ENCODE measurements at regions not wholly inside any gene's neighbourhood (a gene's known extent, or its start where the extent isn't known, plus 50 kb on each side); places are given as distances from the start of the nearest gene placed in this dataset.

DNA sequence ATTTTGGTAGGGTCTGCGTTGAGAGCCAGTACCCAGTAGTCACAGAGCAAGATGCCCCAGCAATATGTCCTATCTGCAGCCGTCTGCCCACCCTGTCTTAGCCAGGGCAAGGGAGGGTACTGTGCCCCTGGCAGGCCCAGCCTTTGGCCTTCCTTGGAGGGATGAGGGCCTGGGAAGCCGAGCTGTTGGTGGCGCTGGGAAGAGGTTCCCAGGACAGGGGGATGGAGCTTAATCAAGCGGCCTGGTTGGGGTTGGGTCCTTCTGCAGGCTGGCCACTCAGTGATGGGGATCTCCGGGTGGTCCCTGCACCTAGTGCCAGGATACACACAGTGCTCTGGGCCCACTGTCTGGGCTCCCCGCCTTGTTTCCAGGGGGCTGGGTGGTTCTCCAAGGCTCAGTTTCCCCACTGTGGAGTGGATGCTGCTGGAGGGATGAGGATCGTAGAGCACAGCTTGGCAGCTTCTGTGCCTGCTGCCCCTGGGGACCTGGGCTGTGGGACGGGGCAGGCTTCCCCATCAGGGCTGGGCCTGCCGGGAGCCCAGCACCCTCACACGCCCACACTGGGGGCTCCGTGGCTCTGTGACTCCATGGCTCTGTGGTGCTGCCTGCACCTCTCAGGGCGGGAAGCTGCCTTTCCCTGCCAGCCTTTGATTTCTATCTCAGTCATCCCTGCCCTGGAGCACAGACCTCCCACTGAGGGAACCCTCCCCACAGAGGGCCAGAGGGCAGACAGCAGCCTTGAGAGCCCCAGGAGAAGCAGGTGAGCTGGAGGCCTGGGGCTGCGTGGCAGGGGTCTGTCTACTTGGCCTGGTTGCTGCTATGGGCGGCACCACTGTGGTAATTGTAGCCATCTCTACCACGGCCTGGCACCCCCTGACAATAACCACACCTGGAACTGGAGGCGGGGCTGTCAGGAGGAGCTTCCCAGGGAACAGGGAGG, 357.0 kb downstream of the TMEM121 start:
- TF ChIP-seq, protein P1, sequence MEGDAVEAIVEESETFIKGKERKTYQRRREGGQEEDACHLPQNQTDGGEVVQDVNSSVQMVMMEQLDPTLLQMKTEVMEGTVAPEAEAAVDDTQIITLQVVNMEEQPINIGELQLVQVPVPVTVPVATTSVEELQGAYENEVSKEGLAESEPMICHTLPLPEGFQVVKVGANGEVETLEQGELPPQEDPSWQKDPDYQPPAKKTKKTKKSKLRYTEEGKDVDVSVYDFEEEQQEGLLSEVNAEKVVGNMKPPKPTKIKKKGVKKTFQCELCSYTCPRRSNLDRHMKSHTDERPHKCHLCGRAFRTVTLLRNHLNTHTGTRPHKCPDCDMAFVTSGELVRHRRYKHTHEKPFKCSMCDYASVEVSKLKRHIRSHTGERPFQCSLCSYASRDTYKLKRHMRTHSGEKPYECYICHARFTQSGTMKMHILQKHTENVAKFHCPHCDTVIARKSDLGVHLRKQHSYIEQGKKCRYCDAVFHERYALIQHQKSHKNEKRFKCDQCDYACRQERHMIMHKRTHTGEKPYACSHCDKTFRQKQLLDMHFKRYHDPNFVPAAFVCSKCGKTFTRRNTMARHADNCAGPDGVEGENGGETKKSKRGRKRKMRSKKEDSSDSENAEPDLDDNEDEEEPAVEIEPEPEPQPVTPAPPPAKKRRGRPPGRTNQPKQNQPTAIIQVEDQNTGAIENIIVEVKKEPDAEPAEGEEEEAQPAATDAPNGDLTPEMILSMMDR (IDR thresholded peaks at IDR 0.05), result no peak
- TF ChIP-seq EP300 (IDR thresholded peaks at IDR 0.05) (no peak), RFX5 (IDR thresholded peaks at IDR 0.05) (no peak), MYC (IDR thresholded peaks at IDR 0.05; ENCODE audit: borderline replicate concordance, low read length) (no peak), POLR2A (IDR thresholded peaks at IDR 0.05; ENCODE audit: low read length) (no peak), SMC3 (IDR thresholded peaks at IDR 0.05) (no peak), FOSB (CRISPR knock-in tag; IDR thresholded peaks at IDR 0.05) (no peak), CBX8 (IDR thresholded peaks at IDR 0.05) (no peak), BHLHE40 (IDR thresholded peaks at IDR 0.05; ENCODE audit: low read depth, low read length) (no peak)
- TF ChIP-seq, protein P2, sequence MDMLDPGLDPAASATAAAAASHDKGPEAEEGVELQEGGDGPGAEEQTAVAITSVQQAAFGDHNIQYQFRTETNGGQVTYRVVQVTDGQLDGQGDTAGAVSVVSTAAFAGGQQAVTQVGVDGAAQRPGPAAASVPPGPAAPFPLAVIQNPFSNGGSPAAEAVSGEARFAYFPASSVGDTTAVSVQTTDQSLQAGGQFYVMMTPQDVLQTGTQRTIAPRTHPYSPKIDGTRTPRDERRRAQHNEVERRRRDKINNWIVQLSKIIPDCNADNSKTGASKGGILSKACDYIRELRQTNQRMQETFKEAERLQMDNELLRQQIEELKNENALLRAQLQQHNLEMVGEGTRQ (IDR thresholded peaks at IDR 0.05), result no peak
- TF ChIP-seq, protein P3, sequence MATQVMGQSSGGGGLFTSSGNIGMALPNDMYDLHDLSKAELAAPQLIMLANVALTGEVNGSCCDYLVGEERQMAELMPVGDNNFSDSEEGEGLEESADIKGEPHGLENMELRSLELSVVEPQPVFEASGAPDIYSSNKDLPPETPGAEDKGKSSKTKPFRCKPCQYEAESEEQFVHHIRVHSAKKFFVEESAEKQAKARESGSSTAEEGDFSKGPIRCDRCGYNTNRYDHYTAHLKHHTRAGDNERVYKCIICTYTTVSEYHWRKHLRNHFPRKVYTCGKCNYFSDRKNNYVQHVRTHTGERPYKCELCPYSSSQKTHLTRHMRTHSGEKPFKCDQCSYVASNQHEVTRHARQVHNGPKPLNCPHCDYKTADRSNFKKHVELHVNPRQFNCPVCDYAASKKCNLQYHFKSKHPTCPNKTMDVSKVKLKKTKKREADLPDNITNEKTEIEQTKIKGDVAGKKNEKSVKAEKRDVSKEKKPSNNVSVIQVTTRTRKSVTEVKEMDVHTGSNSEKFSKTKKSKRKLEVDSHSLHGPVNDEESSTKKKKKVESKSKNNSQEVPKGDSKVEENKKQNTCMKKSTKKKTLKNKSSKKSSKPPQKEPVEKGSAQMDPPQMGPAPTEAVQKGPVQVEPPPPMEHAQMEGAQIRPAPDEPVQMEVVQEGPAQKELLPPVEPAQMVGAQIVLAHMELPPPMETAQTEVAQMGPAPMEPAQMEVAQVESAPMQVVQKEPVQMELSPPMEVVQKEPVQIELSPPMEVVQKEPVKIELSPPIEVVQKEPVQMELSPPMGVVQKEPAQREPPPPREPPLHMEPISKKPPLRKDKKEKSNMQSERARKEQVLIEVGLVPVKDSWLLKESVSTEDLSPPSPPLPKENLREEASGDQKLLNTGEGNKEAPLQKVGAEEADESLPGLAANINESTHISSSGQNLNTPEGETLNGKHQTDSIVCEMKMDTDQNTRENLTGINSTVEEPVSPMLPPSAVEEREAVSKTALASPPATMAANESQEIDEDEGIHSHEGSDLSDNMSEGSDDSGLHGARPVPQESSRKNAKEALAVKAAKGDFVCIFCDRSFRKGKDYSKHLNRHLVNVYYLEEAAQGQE (IDR thresholded peaks at IDR 0.05), result no peak
- TF ChIP-seq, protein P4, sequence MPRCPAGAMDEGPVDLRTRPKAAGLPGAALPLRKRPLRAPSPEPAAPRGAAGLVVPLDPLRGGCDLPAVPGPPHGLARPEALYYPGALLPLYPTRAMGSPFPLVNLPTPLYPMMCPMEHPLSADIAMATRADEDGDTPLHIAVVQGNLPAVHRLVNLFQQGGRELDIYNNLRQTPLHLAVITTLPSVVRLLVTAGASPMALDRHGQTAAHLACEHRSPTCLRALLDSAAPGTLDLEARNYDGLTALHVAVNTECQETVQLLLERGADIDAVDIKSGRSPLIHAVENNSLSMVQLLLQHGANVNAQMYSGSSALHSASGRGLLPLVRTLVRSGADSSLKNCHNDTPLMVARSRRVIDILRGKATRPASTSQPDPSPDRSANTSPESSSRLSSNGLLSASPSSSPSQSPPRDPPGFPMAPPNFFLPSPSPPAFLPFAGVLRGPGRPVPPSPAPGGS (IDR thresholded peaks at IDR 0.05), result no peak
